HL-60 (cell line): ENCODE measurements at regions not wholly inside any gene's neighbourhood (a gene's known extent, or its start where the extent isn't known, plus 50 kb on each side); places are given as distances from the start of the nearest gene placed in this dataset.

Experiments
- DNase-seq, 2 experiments: peaks; one replicate each; pipeline ENCODE4 v3.0.0-alpha.2; 2010 to 2020; ENCODE audit warnings: low read depth in 1 of 2, low spot score in 1 of 2
- H3K27ac ChIP-seq: fragments of 250-450 bp; sonication (Bioruptor Pico); replicated peaks from 2 replicates; pipeline ENCODE4 v1.5.1; 2020; ENCODE audit warnings: mild to moderate bottlenecking, moderate library complexity
- H3K27me3 ChIP-seq: fragments of 250-450 bp; sonication (Bioruptor Pico); 2 replicates; pipeline ENCODE4 v1.5.1; 2021; ENCODE audit warnings: mild to moderate bottlenecking, moderate library complexity; ENCODE audit not compliant: insufficient read depth, poor library complexity, severe bottlenecking
- H3K4me3 ChIP-seq: replicated peaks from 2 replicates; pipeline ENCODE4 v1.5.1; 2011; ENCODE audit warnings: mild to moderate bottlenecking, control low read depth, low read length; ENCODE audit not compliant: insufficient read depth
- GABPA ChIP-seq: IDR thresholded peaks from 2 replicates; pipeline ENCODE4 v1.6.1; 2012; ENCODE audit warnings: low read depth
- POLR2AphosphoS5 ChIP-seq: IDR thresholded peaks from 2 replicates; pipeline ENCODE4 v1.6.1; 2012; ENCODE audit warnings: low read depth
- SPI1 ChIP-seq: IDR thresholded peaks from 2 replicates; pipeline ENCODE4 v1.6.1; 2012; ENCODE audit warnings: low read depth, mild to moderate bottlenecking, borderline replicate concordance
- TF ChIP-seq, protein P1 (sequence below): IDR thresholded peaks from one replicate; pipeline ENCODE4 v1.5.1; 2011; ENCODE audit warnings: low read length, control low read depth, inconsistent platforms; ENCODE audit not compliant: insufficient read depth
- TF ChIP-seq, protein P2 (sequence below): IDR thresholded peaks from 2 replicates; pipeline ENCODE4 v1.6.1; 2012; ENCODE audit warnings: low read depth; ENCODE audit not compliant: insufficient replicate concordance

DNA sequence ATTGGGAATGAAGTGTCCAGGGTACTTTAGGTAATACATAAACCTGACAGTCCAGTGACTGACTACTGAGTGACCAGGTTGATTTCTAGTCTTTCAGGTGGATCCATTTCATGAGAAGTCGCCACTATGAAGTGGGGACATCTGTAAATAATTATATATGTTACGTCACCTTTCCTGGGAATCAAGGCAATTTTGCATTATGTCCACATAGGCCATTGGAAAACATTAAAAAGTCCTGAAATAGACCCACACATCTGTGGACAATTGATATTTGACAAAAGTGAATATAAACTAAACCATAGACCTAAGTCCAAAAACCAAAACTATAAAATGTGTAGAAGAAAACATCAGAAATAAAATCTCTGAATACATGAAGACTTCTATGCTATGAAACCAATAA, 231.5 kb downstream of the C6orf118 start:
- Histone ChIP-seq H3K27me3 (no peaks in the 10 kb centered on the region), H3K27ac (no peak overlapping the region), H3K4me3 (no peak overlapping the region)
- TF ChIP-seq POLR2AphosphoS5 (no peak), SPI1 (no peak), GABPA (no peak)
- TF ChIP-seq, protein P1, sequence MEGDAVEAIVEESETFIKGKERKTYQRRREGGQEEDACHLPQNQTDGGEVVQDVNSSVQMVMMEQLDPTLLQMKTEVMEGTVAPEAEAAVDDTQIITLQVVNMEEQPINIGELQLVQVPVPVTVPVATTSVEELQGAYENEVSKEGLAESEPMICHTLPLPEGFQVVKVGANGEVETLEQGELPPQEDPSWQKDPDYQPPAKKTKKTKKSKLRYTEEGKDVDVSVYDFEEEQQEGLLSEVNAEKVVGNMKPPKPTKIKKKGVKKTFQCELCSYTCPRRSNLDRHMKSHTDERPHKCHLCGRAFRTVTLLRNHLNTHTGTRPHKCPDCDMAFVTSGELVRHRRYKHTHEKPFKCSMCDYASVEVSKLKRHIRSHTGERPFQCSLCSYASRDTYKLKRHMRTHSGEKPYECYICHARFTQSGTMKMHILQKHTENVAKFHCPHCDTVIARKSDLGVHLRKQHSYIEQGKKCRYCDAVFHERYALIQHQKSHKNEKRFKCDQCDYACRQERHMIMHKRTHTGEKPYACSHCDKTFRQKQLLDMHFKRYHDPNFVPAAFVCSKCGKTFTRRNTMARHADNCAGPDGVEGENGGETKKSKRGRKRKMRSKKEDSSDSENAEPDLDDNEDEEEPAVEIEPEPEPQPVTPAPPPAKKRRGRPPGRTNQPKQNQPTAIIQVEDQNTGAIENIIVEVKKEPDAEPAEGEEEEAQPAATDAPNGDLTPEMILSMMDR, result no peak
- TF ChIP-seq, protein P2, sequence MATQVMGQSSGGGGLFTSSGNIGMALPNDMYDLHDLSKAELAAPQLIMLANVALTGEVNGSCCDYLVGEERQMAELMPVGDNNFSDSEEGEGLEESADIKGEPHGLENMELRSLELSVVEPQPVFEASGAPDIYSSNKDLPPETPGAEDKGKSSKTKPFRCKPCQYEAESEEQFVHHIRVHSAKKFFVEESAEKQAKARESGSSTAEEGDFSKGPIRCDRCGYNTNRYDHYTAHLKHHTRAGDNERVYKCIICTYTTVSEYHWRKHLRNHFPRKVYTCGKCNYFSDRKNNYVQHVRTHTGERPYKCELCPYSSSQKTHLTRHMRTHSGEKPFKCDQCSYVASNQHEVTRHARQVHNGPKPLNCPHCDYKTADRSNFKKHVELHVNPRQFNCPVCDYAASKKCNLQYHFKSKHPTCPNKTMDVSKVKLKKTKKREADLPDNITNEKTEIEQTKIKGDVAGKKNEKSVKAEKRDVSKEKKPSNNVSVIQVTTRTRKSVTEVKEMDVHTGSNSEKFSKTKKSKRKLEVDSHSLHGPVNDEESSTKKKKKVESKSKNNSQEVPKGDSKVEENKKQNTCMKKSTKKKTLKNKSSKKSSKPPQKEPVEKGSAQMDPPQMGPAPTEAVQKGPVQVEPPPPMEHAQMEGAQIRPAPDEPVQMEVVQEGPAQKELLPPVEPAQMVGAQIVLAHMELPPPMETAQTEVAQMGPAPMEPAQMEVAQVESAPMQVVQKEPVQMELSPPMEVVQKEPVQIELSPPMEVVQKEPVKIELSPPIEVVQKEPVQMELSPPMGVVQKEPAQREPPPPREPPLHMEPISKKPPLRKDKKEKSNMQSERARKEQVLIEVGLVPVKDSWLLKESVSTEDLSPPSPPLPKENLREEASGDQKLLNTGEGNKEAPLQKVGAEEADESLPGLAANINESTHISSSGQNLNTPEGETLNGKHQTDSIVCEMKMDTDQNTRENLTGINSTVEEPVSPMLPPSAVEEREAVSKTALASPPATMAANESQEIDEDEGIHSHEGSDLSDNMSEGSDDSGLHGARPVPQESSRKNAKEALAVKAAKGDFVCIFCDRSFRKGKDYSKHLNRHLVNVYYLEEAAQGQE, result no peak
- DNase-seq, result no peak

DNA sequence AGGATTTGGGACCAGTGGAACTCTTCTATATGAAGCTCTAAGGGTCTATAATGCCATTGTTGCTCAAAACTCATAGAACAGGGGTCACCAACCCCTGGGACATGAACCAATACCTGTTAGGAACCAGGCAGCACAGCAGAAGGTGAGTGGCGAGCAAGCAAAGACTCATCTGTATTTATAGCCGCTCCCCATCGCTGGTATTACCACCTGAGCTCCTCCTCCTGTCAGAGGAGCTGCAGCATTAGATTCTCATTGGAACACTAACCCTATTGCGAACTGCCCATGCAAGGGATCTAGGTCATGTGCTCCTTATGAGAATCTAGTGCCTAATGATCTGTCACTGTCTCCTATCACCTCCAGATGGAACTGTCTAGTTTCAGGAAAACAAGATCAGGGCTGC, 237.5 kb downstream of the C6orf118 start:
- no peak overlapping the region for H3K27ac ChIP-seq
- H3K27me3 ChIP-seq, result no peaks in the 10 kb centered on the region
- H3K4me3 ChIP-seq, result no peak overlapping the region
- no peak for DNase-seq
- TF ChIP-seq, protein P2, result no peak
- TF ChIP-seq GABPA, result no peak
- no peak for TF ChIP-seq POLR2AphosphoS5
- TF ChIP-seq, protein P1, result no peak
- no peak for TF ChIP-seq SPI1

DNA sequence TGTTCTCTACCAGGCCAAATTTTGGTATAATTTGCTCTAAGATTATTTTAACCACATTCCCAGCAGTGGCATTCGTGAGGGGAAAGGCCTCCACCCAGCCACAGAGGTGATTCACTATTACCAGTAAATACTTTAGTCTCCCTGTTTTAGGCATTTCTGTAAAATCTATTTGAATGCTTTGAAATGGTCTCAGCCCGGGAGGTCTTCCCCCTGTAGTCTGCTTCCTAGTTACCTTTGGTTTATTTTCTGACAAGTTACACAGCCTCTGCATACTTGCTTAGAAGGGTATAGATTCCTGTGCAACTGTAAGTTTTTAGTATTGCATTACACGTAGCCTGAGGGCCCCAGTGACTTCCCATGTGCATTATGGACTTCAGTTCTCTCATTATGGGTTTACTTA, 248.7 kb downstream of the C6orf118 start:
- TF ChIP-seq, protein P1, result no peak
- no peak for TF ChIP-seq GABPA
- no peak for TF ChIP-seq POLR2AphosphoS5
- TF ChIP-seq, protein P2, result no peak
- no peak for TF ChIP-seq SPI1
- Histone ChIP-seq H3K4me3 (no peak overlapping the region), H3K27ac (no peak overlapping the region), H3K27me3 (no peaks in the 10 kb centered on the region)
- DNase-seq, result no peak
